ENCODE measurements at regions not wholly inside any gene's neighbourhood (a gene's known extent, or its start where the extent isn't known, plus 50 kb on each side); places are given as distances from the start of the nearest gene placed in this dataset.

GRCh38 chr20:17891131-17891530, 77.5 kb downstream of the SNX5 start:
- DNase-seq (ENCODE audit: low spot score) = peak; percentile 28

DNA sequence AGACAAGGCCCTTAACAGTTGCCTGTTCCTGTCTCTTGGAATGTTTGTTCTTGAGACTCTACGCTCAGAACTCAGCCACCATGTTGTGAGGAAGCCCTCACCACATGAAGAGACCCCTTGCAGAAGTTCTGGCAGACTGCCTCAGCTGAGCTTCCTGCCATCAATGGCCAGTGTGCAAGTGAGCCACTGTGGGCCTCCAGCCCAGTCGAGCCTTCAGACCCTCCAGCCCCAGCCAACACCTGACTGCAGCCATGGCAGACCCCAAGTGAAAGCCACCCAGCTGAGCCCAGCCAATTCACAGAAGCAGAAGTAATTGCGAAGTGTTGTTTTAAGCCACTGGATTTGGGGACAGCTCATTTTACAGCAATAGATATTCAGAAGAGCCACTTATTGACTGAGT, 78.3 kb downstream of the SNX5 start:
- DNase-seq (ENCODE audit: low spot score) = peak; percentile 57

- no peak for DNase-seq (ENCODE audit: low spot score)
These were observed 79.4 kb downstream of the SNX5 start for GRCh38 chr20:17889226-17889625.

DNA sequence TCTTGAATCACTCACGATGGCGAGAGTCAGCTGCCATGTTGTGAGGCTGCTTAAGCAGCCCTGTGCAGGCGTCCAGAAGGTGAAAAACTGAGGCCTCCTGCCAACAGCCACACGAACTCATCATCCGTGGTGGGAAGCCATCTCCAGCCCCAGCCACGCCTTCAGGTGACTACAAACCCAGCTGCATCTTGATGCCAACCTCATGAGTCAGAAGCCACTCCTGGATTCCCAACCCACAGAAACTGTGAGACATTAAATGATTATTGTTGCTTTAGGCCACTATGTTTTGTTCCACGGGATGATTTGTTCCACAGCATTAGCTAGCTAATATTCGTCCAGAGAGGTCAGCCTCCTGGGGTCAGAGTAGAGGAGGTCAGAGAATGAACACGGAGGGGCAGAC, 80.5 kb downstream of the SNX5 start:
- peak; percentile 64 for DNase-seq (ENCODE audit: low spot score)

DNA sequence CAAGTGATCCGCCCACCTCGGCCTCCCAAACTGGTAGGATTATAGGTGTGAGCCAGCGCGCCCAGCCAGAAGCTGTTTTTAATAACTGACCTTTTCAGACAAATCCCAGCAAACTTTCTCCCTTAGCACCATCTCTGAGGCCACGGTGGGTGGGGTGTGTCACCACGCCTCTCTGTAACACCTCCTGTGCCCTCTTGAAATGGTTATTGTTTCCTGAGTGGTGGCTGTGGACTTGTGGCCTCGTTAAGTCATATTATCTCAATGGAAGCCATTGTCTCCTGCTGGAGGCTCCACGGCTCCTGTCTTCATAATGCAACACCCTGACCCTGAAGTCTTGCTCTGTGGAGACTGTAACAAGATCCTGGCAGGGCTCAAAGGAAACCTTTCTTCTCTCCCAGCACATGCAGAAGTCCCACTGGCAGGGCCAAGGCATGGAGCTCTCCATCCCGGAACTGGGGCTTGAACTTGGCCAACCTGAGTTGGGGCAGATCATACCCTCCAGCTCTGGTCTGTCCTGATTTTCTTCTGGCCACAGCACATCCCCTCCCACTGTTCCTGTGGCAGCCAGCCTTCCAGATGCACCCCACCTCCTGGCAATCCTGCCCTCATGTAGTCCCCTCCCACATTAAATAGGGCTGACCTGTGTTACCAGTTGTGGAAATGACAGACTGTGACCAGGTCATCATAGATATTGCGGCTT, 81.1 kb downstream of the SNX5 start:
- DNase-seq (ENCODE audit: low spot score) = peak; percentile 71

DNA sequence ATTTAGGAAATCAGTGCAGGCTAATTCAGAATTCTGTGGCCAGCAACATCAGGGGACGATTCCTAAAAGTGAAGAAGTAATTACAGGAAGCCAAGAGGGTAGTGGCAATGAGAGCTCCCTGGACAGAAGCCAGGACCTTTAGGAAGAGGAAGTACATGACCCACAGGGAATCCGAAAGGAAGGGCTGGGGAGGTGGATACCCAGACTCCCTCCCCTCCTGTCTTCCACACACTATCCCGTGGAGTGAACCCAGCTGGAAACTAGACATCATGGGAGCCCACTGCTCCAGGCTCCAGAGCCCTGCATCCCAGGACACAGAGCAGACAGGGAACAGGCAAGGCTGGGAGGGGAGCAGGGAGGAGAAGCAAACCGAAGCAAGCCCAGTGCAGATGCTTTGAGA, 83.0 kb downstream of the SNX5 start:
- no peak for DNase-seq (ENCODE audit: low spot score)

GRCh38 chr20:17885076-17885475, 83.5 kb downstream of the SNX5 start:
- no peak for DNase-seq (ENCODE audit: low spot score)

- no peak for DNase-seq (ENCODE audit: low spot score)
These were observed 84.1 kb downstream of the SNX5 start for GRCh38 chr20:17884307-17885003.

DNA sequence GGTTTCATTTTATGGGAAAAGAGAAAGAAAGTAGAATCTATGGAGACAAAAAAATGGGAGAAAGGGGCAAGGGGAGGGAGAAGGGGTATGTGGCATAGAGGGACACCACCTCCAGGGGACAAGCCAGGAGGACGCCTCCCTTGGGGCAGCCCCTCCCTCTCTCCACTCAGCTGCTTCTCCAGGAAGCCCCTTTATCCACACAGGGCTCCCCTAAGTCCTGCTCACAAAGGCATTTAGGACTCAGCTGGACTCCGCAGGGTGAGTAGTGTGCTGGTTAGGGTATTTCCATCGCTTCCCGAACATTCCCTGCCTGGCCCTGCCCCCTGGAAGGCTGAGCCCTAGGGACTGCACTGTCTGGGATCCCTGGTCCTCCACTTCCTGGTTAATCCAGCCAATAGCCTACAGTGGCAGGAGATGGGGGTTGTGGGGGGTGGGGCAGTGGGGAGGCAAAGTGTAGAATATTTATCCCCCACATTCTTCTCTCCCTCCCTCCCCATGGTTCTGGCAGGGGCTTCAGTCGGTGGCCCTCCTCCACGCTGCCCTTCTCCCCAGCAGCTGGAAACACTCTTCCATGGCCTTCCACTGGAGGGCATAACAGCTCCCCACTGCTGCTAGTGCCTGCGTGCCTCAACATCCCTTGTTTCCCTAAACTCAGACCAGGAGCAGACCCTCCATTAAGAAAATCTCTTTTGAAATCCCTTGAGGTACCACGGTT, 84.8 kb downstream of the SNX5 start:
- no peak for DNase-seq (ENCODE audit: low spot score)

GRCh38 chr20:17882834-17883591, 85.6 kb downstream of the SNX5 start:
- DNase-seq (ENCODE audit: low spot score) = no peak

DNA sequence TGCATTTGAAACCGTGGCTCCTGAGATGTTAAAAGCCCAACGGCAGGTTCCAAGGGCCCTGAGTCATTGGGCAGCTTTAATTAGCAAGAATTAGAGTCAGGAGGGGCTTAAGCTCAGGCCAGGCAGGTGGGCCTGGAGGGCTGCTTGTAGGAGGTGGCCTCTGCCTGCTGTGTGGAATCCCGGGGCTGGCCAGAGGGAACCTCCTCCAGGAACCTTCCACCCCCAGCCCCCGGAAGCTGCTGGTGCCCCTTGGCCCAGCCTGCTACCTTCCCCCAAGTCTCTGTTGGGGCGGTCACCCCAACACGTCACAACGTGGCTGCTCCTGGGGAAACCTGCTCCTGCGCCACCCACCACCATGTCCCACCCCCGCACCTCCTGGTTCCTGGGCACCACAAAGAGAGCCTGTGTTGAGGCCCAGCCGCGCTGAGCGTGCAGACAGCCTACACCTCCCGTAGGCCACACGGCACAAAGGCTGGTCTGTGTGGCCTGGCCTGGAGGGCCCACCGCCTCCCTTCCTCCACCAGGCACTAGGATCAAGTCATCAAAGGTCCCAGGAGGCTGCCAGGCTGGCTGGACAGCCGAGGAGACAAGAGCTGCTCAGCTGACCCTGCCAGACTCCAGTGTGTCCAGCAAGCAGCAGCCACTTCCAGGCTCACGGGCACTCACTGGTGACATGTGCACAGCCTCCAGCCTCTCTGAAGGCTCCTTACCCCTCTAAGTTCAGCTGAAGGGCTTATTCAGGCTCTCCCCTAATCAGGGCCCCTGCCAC, 86.3 kb downstream of the SNX5 start:
- no peak for DNase-seq (ENCODE audit: low spot score)

- DNase-seq (ENCODE audit: low spot score) = no peak
These were observed 86.9 kb downstream of the SNX5 start for GRCh38 chr20:17881741-17882064.

DNA sequence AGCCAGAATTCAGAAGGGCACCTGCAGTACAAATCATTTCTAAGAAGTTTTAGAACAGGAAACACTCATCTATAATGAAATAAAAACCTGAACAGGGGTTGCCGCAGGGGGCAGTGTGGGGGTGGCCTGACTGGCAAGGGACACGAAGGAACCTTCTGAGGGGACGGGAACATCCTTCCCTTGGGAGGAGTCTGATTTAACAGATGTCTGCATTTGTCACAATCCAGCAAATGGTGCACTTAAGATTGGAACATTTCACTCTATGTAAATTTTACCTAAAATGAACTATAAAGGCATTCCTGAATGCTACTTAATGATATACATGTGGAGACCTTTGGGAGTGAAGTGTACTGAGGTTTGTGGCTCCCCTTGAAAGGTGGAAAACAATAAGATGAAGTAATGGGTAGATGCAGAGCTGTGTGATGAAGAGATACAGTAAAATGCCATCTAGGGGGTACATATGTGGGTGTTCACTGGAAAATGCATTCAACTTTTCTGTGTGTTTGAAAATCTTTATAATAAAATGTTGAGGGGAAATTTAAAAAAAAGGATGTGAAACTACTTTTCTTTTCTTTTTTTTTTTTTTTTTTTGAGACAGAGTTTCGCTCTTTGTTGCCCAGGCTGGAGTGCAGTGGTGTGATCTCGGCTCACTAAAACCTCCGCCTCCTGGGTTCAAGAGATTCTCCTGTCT, 89.5 kb downstream of the SNX5 start:
- DNase-seq (ENCODE audit: low spot score) = no peak

DNA sequence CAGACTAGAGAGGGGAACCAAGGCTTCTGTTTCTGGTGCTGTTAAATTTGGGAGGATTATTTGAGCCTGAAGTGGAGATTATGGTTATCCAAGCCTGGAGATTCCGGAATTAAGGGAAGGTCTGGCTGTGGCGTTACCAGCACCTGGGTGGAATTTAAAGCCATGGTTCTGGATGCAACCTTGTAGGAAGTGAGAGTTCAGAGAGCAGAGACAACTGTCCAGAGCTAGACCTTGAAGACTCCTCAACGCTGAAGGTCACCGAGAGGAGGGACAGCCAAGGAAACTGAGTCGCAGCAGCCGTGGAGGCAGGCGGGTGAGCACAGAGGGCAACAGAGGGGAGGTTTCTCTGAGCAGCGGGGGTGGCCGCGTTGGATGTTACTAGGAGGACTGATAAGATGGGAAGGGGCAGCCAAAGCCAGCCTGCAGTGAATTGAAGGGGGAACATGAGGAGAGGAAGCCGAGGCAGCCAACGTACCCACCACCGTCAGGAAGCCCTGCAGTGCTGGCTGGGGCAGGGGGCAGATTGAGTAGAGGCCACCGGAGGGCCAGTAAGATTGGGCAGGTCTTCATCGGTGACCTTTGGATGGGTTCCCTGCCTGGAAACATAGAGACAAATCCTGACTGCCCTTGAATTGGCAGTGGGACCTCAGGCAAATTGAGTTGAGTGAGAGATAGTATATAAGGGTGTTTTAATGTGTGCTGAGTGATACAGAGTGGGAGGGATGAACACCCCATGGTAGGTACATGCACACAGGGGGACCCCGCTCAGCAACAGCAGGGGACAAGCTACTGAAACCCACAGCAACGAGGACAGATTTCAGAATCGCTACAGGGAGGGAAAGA, 90.3 kb downstream of the SNX5 start:
- DNase-seq (ENCODE audit: low spot score) = no peak

- no peak for DNase-seq (ENCODE audit: low spot score)
These were observed 92.6 kb downstream of the SNX5 start for GRCh38 chr20:17875981-17876385.

DNA sequence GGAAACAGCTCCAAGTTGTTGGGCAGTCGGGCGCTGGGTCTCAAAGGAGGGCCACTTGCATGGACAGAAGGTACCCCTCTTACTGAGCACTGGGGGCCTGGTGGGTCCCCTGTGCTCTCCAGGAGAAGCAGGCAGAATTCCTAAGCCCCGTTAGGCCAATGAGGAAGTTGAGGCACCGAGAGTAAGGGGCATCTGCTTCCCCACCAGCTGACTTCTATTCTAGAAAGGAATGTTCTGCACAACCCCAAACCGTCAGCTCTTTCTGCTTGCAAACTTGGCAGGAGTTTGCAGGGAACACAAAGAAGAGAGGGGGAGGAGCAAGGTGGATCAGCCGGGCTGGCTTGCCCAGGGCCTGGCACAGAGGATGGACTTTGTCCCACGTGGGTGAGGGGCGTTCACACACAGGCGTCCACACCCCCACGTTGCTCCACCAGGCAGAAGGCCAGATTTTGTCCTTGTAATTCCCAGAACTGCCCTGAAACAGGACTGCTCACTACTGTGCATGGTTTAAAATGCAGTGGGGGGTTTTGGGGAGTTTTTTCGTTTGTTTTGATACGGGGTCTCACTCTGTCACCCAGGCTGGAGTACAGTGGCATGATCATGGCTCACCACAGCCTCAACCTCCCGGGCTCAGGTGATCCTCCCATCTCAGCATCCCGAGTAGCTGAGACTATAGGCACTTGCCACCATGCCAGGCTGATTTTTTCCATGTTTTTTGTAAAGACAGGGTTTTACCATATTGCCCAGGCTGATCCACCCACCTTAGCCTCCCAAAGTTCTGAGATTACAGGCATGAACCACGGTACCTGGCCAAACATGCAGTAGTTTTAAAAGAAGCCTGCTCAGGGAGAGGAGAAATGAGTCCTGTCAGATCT, 93.3 kb downstream of the SNX5 start:
- DNase-seq (ENCODE audit: low spot score) = no peak

DNA sequence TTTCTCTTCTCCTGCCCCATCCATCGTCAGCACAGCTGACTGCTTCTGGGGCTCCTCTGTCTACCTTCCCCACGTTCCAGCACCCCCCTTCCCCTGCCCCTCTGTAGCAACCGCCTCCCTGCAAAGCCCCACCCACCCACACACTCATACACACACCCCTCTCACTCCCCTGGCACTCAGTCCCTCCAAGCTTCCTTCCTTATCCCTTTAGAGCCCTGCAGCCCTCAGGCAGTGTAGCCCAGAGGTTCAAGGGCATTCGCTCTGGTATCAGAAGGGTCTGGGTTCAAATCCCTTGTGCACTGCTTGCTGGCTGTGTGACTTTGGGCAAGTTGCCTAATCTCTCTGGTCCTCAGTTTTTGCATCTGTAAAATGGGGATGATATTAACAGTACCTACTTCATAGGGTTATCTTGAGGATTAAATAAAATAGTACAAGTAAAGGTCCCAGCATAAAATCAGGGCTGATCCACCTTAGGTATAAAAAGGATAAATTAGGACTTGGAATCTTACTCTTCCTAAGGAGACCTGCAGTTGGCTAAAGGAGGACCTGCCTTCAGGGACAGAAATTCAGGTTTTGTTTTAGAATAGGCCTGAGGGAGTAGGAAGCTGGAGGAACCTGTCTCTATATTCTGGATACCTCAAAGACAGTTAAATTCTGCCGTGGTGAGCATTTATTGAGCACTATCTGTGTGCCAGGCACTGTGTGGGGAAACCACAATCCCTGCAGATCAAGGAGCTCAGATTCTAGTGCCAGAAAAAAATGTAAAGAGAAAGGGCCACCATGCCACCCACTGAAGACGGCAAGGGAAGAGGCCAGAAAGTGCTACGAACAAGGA, 94.1 kb downstream of the SNX5 start:
- DNase-seq (ENCODE audit: low spot score) = no peak

Data from mesenteric fat pad (tissue), 1 donor.